ENCODE measurements at regions not wholly inside any gene's neighbourhood (a gene's known extent, or its start where the extent isn't known, plus 50 kb on each side); places are given as distances from the start of the nearest gene placed in this dataset.

GRCh38 chr1:163932901-163933300, 611.1 kb downstream of the NUF2 start:
- TF ChIP-seq CTCF (IDR thresholded peaks at IDR 0.05; ENCODE audit: insufficient read depth, low read length) = no peak
- no peak for TF ChIP-seq POLR2AphosphoS5 (IDR thresholded peaks at IDR 0.05; ENCODE audit: low read depth)
- no peak for TF ChIP-seq REST (IDR thresholded peaks at IDR 0.05; ENCODE audit: insufficient replicate concordance, low read depth)
- no peak for TF ChIP-seq GABPA (IDR thresholded peaks at IDR 0.05; ENCODE audit: low read depth)
- no peak for TF ChIP-seq SPI1 (IDR thresholded peaks at IDR 0.05; ENCODE audit: borderline replicate concordance, low read depth)

All from HL-60 (cell line).